GM23248 (cell line): ENCODE measurements at regions not wholly inside any gene's neighbourhood (a gene's known extent, or its start where the extent isn't known, plus 50 kb on each side); places are given as distances from the start of the nearest gene placed in this dataset.
"Not testable (repeated sequence)": the region's sequence is repeated elsewhere in the genome, so short reads cannot be mapped to it uniquely, and the experiment has no call there.

Experiments used
- EZH2 ChIP-seq: fragments of 200-600 bp; sonication (generic); IDR thresholded peaks from 2 replicates; pipeline ENCODE4 v1.6.1; 2018; ENCODE audit warnings: antibody characterized with exemption, mild to moderate bottlenecking; ENCODE audit not compliant: insufficient read depth, poor library complexity, severe bottlenecking
- EZH2phosphoT487 ChIP-seq: fragments of 200-600 bp; sonication (generic); IDR thresholded peaks from 2 replicates; pipeline ENCODE4 v1.6.1; 2018; ENCODE audit warnings: antibody characterized with exemption, moderate library complexity, mild to moderate bottlenecking, low read depth; ENCODE audit not compliant: insufficient read depth

GRCh38 chr2:208751663-208752415, 345.2 kb downstream of the PTH2R start:
- not testable (repeated sequence) for TF ChIP-seq EZH2phosphoT487, EZH2
